Germinal center (tissue), 1 donor: ENCODE measurements at regions not wholly inside any gene's neighbourhood (a gene's known extent, or its start where the extent isn't known, plus 50 kb on each side); places are given as distances from the start of the nearest gene placed in this dataset.
"Not testable (repeated sequence)": the region's sequence is repeated elsewhere in the genome, so short reads cannot be mapped to it uniquely, and the experiment has no call there.

ENCODE experiments used
- DNase-seq: peaks from one replicate; pipeline ENCODE4 v3.0.0; 2012; ENCODE audit warnings: mixed read lengths, low spot score

- no peak for DNase-seq
Observed at GRCh38 chr16:14002416-14002990, 68.6 kb upstream of the MRTFB start.

GRCh38 chr16:14003074-14003570, 68.0 kb upstream of the MRTFB start:
- DNase-seq, result peak; percentile 12

GRCh38 chr16:14004031-14004728, 66.9 kb upstream of the MRTFB start:
- DNase-seq, result no peak

- no peak for DNase-seq
Observed at GRCh38 chr16:14004729-14005315, 66.3 kb upstream of the MRTFB start.

- DNase-seq, result no peak
Observed at GRCh38 chr16:14005335-14005734, 65.8 kb upstream of the MRTFB start.

GRCh38 chr16:14007450-14007849, 63.7 kb upstream of the MRTFB start:
- no peak for DNase-seq

- DNase-seq, result no peak
Observed at GRCh38 chr16:14011001-14011400, 60.1 kb upstream of the MRTFB start.

- no peak for DNase-seq
Observed at GRCh38 chr16:14011846-14012245, 59.3 kb upstream of the MRTFB start.

- DNase-seq, result no peak
Observed at GRCh38 chr16:14013145-14013570, 58.0 kb upstream of the MRTFB start.

- DNase-seq, result no peak
Observed at GRCh38 chr16:14013571-14014283, 57.4 kb upstream of the MRTFB start.

- DNase-seq, result no peak
Observed at GRCh38 chr16:14014284-14014625, 56.9 kb upstream of the MRTFB start.

- no peak for DNase-seq
Observed at GRCh38 chr16:14015033-14015432, 56.1 kb upstream of the MRTFB start.

- no peak for DNase-seq
Observed at GRCh38 chr16:14015461-14015860, 55.7 kb upstream of the MRTFB start.

GRCh38 chr16:14015948-14016347, 55.2 kb upstream of the MRTFB start:
- DNase-seq, result no peak

GRCh38 chr16:14016362-14016761, 54.8 kb upstream of the MRTFB start:
- DNase-seq, result not testable (repeated sequence)

- DNase-seq, result no peak
Observed at GRCh38 chr16:14017886-14018285, 53.2 kb upstream of the MRTFB start.

GRCh38 chr16:14018851-14019250, 52.3 kb upstream of the MRTFB start:
- DNase-seq, result no peak

- DNase-seq, result no peak
Observed at GRCh38 chr16:14020141-14020540, 51.0 kb upstream of the MRTFB start.
